Muscle of leg (tissue), 3 donors: ENCODE measurements at regions not wholly inside any gene's neighbourhood (a gene's known extent, or its start where the extent isn't known, plus 50 kb on each side); places are given as distances from the start of the nearest gene placed in this dataset.
"Not testable (repeated sequence)": the region's sequence is repeated elsewhere in the genome, so short reads cannot be mapped to it uniquely, and the experiment has no call there.

Source experiments
- DNase-seq: peaks from one replicate; pipeline ENCODE4 v3.0.0; 2013
- H3K27ac ChIP-seq: one replicate; pipeline ENCODE4 v1.5.1; 2013; ENCODE audit warnings: mild to moderate bottlenecking, low read length, control low read depth
- H3K27me3 ChIP-seq: one replicate; pipeline ENCODE4 v1.6.1; 2013; ENCODE audit warnings: low read length; ENCODE audit not compliant: control insufficient read depth, insufficient read depth
- H3K36me3 ChIP-seq: one replicate; pipeline ENCODE4 v1.6.1; 2013; ENCODE audit warnings: low read length; ENCODE audit not compliant: control insufficient read depth, insufficient read depth
- H3K4me1 ChIP-seq: one replicate; pipeline ENCODE4 v1.6.1; 2013; ENCODE audit warnings: low read length; ENCODE audit not compliant: control insufficient read depth, insufficient read depth
- H3K4me3 ChIP-seq: one replicate; pipeline ENCODE4 v1.5.1; 2013; ENCODE audit warnings: low read length, control low read depth
- H3K9me3 ChIP-seq: replicated peaks from 2 replicates; pipeline ENCODE4 v1.6.1; 2013; ENCODE audit warnings: low read depth, low read length; ENCODE audit not compliant: control insufficient read depth
- WGBS: methylation state at CpG from one replicate; pipeline ENCODE4 v1.1.5; 2013; ENCODE audit warnings: missing lambda C conversion rate; ENCODE audit not compliant: insufficient coverage; 5-methylcytosine and 5-hydroxymethylcytosine counted together

DNA sequence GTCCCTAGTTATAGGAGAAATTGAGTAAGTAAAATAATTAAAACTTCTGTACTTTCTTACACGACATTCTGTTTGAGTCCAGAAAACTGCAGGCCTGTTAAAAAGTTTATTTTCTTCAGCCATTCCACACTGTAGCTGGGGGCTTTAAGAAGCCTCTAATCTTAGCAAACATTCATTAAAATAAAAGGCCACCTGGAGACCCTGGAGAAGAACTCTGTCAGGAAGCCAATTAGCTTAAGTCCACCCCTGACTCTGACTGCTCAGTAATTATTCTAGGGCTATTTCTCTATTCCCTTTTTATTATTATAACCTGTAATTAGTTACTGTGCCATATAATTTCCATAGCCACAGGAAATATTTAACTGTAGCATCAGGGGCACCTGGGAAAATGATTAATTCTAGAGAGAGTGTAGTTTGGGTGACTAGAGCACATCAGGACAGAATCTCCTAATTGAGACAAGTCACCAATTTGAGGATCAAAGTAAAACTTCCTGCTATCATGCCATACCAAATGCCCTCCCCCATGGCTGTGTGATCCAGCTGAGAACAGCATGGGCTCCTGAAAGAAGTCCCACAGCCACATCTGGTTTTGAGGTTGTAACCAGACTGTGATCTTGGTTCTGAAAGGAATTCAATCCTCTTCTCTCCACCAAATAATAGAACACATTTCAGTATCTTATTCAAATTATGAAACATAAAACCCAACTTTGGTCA, 1302.3 kb downstream of the XPNPEP1 start:
- no peaks in the 10 kb centered on the region for H3K36me3 ChIP-seq
- no peak overlapping the region for H3K4me3 ChIP-seq
- DNase-seq, result no peak
- no peaks in the 10 kb centered on the region for H3K27me3 ChIP-seq
- H3K9me3 ChIP-seq, result no peaks in the 10 kb centered on the region
- no CpG with 5 or more reads among the region's 1 CpG for WGBS
- no peaks in the 10 kb centered on the region for H3K4me1 ChIP-seq
- no peak overlapping the region for H3K27ac ChIP-seq

DNA sequence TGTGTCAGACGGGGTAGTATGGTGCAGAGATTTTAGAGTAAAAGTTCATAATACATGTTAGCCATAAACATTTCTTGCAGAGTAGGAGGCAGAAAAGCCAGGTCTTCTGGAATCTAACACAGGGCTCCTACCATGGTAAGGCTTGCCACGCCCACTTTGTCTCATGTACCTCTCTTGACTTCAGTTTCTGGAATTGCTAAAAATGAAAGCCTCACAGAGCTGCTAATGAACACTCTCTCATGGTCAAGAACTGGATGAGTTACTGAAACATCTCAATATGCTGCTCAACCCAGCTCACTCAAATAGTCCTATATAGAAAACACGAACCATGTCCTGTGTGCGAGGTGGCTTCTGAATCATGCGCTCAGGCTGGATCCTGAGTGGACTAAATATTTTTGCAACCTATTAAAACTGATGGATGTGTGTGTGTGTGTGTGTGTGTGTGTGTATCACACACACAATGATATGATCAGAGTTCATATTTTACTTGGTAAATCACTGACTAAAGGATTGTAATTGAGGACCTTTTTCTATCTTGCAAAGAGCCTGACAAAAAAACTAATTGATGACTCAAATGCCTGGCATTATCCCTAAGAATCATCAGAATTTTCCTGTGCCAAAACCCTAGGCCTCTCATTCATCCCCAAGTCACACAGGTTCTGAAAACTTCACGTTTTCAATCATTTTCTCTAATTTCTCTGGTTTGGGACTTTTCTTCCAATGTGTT, 1306.6 kb downstream of the XPNPEP1 start:
- Histone ChIP-seq H3K4me3 (no peak overlapping the region), H3K27me3 (no peaks in the 10 kb centered on the region), H3K36me3 (no peaks in the 10 kb centered on the region), H3K9me3 (no peaks in the 10 kb centered on the region), H3K4me1 (no peaks in the 10 kb centered on the region), H3K27ac (no peak overlapping the region)
- WGBS, result 38% methylated on average over 1 of the region's 6 CpGs
- no peak for DNase-seq

DNA sequence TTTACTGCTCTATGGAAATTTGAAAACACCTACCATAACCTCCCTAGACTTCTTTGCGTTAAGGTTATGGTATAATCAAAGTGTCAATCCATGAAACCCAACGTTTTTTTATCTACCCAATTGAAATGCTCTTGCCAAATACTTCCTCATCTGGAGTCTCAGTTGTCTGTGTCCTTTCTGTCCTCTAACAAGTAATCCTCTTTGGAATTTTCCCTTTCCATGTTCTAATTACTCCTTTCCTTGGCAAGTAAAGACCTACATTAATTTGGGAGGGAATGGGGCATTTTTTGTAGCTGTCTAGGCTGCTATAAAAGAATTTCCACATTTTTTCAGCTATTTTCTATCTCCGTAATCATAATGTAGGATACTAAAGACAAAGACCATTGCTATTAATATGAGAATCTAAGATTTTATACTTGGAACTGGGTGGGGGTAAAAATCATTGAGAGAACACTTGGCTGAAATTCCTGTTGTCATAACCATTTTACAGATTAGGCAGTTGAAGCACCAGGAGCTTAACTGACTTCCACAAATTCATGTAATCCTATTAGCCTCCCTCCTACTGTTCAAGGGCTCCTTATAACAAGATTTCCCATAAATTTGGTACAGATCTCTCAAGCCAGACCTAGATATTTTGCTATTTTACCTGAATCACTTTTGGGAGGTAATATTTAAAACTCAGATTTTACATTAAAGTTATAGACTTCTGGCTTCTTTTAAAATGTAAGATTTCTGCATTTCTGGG, 1307.6 kb downstream of the XPNPEP1 start:
- no peaks in the 10 kb centered on the region for H3K27me3 ChIP-seq
- H3K27ac ChIP-seq, result no peak overlapping the region
- no peaks in the 10 kb centered on the region for H3K36me3 ChIP-seq
- H3K4me3 ChIP-seq, result no peak overlapping the region
- WGBS, result no CpG with 5 or more reads among the region's 3 CpGs
- H3K9me3 ChIP-seq, result no peaks in the 10 kb centered on the region
- H3K4me1 ChIP-seq, result no peaks in the 10 kb centered on the region
- DNase-seq, result no peak

DNA sequence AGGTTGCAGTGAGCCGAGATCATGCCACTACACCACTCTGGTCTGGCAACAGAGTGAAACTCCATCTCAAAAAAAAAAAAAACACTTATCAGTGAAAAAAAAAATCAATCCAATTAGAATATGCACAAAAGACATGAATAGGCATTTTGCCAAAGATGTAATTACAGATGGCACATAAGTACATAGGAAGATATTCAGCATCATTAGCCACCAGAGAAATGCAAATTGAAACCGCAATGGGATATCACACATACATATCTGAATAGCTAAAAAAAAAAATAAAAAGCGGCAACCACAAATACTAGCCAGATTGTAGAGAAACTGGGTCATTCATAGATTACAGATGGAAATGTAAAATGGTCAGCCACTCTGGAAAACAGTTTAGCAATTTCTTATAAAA, 1310.8 kb downstream of the XPNPEP1 start:
- no peaks in the 10 kb centered on the region for H3K9me3 ChIP-seq
- no CpG with 5 or more reads among the region's 3 CpGs for WGBS
- no peak overlapping the region for H3K4me3 ChIP-seq
- no peaks in the 10 kb centered on the region for H3K27me3 ChIP-seq
- H3K4me1 ChIP-seq, result no peaks in the 10 kb centered on the region
- H3K27ac ChIP-seq, result no peak overlapping the region
- DNase-seq, result no peak
- H3K36me3 ChIP-seq, result no peaks in the 10 kb centered on the region

DNA sequence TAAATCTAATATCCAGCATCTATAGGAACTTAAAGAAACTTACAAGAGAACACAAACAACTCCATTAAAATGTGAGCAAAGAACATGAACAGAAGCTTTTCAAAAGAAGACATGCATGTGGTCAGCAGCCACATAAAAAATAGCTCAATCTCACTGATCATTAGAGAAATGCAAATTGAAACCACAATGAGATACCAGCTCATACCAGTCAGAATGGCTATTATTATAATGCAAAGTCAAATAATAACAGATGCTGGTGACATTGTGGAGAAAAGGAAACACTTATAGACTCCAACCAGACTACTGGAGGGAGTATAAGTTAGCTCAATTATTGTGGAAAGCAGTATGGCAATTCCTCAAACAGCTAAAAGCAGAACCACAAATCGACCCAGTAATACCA, 1314.5 kb downstream of the XPNPEP1 start:
- Histone ChIP-seq H3K27me3 (no peaks in the 10 kb centered on the region), H3K27ac (no peak overlapping the region), H3K36me3 (no peaks in the 10 kb centered on the region), H3K4me3 (no peak overlapping the region), H3K4me1 (no peaks in the 10 kb centered on the region), H3K9me3 (no peaks in the 10 kb centered on the region)
- DNase-seq, result no peak
- WGBS, result no CpG with 5 or more reads among the region's 1 CpG

DNA sequence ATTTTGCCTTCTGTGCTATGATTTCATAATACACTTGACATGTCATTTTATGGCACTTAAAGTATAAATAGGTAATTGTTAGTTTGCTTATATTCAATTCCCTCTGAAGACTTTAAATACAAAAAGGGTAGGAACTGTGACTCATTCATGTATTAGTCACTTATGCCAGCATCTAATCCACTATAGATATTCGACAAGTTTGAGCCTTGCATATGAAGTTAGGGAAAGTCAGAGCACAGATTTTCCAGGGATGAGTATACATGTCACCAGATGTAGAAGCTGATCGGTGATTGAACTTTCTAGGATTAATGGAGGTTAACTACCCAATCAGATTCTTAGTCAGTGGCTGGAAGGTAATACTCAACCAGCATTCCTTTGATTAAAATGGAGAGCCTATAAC, 1321.5 kb downstream of the XPNPEP1 start:
- WGBS, result no CpG with 5 or more reads among the region's 2 CpGs
- DNase-seq, result no peak
- no peak overlapping the region for H3K27ac ChIP-seq
- no peaks in the 10 kb centered on the region for H3K36me3 ChIP-seq
- H3K4me3 ChIP-seq, result no peak overlapping the region
- no peaks in the 10 kb centered on the region for H3K27me3 ChIP-seq
- H3K9me3 ChIP-seq, result no peaks in the 10 kb centered on the region
- no peaks in the 10 kb centered on the region for H3K4me1 ChIP-seq

DNA sequence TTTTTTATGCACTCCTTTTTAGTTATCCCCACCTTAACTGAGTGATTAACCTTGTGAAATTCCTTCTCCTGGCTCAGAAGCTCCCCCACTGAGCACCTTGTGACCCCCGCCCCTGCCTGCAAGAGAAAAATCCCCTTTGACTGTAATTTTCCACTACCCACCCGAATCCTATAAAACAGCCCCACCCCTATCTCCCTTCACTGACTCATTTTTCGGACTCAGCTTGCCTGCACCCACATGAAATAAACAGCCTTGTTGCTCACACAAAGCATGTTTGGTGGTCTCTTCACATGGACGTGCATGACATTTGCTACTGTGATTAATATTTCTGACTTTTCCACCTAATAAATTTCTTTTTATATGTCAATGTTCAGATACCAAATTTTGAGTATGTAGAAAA, 1322.8 kb downstream of the XPNPEP1 start:
- DNase-seq, H3K27ac ChIP-seq, H3K4me1 ChIP-seq, H3K9me3 ChIP-seq, H3K36me3 ChIP-seq, H3K4me3 ChIP-seq, H3K27me3 ChIP-seq: not testable (repeated sequence)
- WGBS, result 60% methylated on average over 2 of the region's 4 CpGs

DNA sequence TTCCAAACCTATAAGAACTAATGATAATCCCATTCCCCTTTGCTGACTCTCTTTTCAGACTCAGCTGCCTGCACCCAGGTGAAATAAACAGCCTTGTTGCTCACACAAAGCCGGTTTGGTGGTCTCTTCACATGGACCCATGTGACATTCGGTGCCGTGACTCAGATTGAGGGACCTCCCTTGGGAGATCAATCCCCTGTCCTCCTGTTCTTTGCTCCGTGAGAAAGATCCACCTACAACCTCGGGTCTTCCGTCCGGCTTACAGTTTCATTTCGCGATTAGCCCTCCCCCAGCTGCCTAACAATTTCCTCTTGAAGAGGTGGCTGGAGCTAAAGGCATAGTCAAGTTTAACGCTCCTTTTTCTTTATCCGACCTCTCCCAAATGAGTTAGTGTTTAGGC, 1324.0 kb downstream of the XPNPEP1 start:
- not testable (repeated sequence) for H3K36me3 ChIP-seq, H3K27ac ChIP-seq, DNase-seq, H3K27me3 ChIP-seq, H3K4me3 ChIP-seq, H3K9me3 ChIP-seq, H3K4me1 ChIP-seq
- WGBS, result 36% methylated on average over 3 of the region's 11 CpGs

DNA sequence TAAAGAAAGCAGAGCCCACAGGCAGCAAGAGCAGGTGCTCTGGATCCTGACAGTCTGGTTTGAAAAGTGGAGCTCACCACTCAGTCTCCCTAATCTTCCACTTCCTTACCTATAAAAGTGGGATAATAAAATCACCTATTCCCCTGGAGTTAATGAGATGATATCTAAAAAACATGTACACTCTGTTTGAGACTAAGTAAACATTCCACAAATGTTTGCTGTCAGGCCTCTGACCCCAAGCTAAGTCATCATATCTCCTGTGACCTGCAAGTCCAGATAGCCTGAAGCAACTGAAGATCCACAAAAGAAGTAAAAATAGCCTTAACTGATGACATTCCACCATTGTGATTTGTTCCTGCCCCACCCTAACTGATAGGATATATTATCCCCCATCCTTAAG, 1324.5 kb downstream of the XPNPEP1 start:
- Histone ChIP-seq H3K36me3 (no peaks in the 10 kb centered on the region), H3K27me3 (no peaks in the 10 kb centered on the region), H3K27ac (no peak overlapping the region), H3K9me3 (no peaks in the 10 kb centered on the region), H3K4me1 (no peaks in the 10 kb centered on the region), H3K4me3 (no peak overlapping the region)
- no peak for DNase-seq

DNA sequence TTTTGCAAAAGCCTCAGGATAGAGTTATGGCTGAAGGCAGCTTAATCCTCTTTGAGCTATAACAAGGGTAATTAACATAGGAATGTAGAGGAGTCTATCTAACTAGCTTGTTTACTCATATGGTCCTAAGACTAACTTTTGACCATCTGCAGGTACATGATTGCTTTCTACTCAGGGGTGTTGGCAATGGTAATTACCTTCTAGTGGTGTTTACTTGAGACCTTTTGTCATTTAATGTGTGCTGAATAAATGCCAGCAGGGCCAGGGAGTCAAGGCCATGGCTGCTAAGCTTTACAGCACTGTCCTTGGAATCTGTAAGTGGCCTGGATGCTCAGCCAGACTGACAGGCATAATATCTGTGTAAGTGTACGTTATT, 1325.0 kb downstream of the XPNPEP1 start:
- Histone ChIP-seq H3K27me3 (no peaks in the 10 kb centered on the region), H3K4me3 (no peak overlapping the region), H3K36me3 (no peaks in the 10 kb centered on the region), H3K4me1 (no peaks in the 10 kb centered on the region), H3K27ac (no peak overlapping the region), H3K9me3 (no peaks in the 10 kb centered on the region)
- WGBS, result 40% methylated on average over 1 of the region's 1 CpG
- DNase-seq, result no peak
